Suppressor macrophage treated with lipopolysaccharide for 1 hour (primary cell): ENCODE measurements at regions not wholly inside any gene's neighbourhood (a gene's known extent, or its start where the extent isn't known, plus 50 kb on each side); places are given as distances from the start of the nearest gene placed in this dataset.
"Not testable (repeated sequence)": the region's sequence is repeated elsewhere in the genome, so short reads cannot be mapped to it uniquely, and the experiment has no call there.

Experiments
- DNase-seq, 3 donors: peaks; one replicate each; pipeline ENCODE4 v3.0.0-alpha.2; 2020 to 2022

DNA sequence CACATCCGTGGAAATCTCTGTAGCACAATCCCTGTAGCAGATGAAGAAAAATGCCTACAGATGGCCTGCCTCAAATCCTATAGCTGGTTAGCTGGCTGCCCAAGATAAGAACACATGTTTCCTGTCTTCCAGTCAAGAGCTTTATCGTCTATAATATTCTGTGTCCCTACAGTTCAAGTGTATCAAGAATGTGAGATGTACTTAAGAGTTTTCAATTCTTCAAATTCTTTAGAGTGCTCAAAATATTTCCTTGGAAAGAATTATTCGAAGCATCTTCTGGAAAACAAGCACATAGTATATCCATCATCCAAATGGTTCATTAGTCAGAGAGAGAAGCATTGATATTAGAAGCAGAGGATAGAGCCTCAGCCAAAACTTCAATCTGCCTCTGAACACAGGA is 239.8 kb downstream of the COG6 start:
- DNase-seq = no peak

DNA sequence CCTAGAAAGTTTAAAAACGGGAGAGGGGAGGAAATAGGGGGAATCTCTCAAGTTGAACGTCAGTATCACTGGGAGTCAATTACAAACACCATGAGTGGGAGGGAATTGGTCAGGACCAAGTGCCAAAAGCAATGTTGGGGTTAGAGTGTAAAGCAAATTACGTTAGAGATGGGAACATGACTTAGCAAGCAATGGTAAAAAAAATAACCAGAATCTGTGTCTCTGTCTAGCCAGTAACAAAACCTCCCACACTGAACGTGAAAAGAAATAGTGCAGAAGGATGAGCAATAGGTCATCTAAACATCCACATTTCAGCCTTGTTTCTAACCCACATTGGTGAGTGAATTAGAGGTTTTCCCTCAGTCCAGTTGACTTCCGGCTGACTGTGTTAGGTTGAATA is 242.2 kb downstream of the COG6 start:
- no peak for DNase-seq

DNA sequence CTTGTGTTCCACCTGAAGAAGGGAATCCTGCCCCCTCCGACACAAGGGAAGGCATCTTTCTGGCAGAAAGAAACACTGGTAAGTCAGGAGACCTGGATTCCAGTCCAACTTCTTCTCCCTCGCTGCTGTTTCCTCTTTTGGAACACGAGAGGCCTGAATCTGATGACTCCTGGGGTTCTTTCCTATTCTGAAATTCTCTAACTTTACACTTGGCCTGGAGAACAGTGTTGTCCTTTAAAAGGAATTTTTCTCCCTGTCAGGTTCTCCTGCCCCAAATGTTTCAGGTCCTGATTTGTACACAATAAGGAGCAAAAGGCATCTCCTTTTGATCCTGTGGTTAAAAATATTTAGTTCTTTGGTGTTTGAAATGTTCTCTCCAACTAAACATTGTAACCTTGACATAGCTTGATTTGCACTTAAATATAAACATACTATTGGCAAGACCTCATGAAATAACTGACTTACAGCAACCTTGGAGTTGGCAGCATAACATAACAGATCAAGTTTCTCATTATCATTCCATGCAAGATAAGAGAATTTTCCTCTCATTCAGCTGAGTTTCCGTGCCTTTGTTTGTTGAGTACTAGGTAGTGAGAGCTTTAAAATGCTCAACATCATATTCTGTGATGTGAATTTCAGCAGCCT is 244.8 kb downstream of the COG6 start:
- no peak for DNase-seq

DNA sequence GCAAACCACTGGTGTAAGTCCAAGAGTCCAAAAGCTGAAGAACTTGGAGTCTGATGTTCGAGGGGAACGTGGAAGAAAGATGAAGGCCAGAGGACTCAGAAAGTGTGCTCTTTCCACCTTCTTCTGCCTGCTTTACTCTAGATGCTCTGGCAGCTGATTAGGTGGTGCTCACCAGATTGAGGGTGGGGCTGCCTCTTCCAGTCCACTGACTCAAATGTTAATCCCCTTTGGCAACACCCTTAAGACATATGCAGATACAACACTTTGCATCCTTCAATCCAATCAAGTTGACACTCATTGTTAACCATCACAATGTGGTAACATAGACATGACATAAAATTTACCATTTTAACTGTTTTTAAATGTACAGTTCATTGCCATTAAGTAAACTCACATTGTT is 249.5 kb downstream of the COG6 start:
- DNase-seq = no peak

DNA sequence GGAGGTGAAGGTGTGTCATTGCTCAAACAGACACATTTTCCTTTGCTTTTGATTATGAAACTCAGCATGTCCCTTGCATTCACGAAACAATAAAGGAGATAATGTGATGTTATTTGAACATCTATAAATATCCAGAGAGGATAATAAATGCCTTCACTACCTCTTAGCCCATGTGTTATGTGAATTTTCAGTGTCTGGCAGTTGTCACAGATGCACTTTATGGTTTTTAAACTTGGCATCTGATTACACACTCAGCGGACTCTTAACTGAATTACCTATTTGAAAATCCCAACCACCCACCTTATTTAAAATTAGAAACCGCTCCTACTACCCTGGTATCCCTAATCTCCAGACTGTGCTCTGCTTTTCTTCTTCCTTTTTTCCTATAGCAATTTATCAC is 254.2 kb downstream of the COG6 start:
- no peak for DNase-seq

DNA sequence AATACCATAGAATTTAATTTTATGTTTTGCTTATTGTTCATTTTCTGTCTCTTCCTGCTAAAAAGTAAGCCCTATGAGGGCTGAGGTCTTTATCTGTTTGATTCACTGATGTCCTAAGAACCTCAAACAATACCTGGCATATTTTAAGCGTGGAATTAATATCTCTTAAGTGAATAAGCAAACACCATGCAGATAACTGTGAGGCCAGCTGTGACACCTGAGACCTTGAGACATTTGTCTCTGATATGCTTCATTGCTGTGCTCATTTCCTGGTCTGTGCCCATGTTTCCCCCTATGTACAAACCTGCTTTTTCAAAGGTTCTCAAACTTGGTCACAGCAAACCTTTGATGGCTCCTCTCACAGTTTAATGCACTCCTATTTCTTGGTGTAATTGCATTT is 254.6 kb downstream of the COG6 start:
- no peak for DNase-seq

DNA sequence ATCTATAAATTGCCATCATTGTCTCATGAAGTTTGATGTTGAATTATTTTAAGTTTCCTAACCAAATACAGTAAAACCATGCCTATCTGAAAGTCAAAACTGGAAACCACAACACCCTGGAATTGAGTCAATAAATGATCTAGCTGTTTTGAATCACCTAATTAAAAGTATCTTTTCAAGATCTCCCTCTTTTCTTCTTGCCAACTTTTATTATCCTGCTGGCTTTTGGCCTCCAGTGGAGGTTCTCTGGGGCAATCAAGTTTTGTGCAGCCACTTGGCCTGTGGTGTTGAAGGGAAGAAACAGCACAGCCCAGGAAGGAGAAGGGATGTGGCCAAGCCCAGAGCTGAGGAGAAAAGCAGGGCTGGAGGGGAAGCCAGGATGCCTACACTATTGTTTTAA is 255.4 kb downstream of the COG6 start:
- DNase-seq = no peak

DNA sequence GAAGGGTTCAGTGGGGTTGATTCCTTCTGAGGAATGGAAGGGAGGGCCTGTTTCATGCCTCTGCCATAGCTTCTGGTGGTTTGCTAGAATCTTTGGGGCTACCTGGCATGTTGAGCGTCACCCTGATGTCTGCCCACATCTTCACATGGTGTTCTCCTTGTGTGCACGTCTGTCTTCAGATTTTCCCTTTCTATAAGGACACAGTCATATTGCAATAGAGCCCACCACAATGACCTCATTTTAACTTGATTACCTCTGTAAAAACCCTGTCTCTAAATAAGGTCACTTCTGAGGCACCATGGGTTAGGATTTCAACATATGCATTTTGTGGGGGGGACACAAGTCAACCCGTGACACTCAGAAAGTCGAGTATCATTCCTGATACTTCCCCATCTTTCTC is 257.9 kb downstream of the COG6 start:
- no peak for DNase-seq

DNA sequence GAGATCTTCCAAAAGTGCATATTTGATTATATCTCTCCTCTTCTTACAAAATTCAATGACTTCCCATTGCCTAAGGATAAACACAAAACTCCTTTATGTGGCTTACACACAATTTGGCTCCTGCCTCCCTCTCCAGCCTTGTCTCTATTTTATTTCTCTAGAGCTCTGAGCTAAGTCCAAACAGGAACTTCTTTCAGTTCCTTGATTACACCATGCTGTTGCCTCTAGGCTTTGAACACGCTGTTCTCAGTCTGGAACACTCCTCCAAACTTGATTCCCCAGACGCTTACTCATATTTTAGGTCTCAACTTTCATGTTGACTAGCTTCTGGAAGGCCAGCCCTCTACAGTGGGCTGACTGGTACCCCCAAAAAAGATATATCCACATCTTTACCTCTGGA is 258.5 kb downstream of the COG6 start:
- no peak for DNase-seq

DNA sequence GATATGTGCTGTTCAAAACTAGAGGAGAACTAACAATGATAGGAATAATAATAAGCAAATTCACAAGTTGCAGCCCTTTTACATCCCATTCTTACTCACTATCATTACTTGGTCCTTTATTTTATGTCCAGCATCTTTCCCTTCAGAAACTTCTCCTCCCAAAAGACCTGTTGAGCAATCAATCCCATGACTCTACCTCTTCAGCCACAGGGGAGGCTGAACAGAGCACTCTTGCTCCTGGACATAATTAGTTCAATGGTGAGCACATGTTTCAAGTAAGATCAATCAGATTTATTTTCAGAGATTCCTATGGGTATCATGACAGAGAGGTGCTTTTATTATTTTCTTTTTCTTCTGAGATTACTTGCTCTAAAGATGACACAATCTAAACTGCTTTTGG is 260.0 kb downstream of the COG6 start:
- DNase-seq = no peak

DNA sequence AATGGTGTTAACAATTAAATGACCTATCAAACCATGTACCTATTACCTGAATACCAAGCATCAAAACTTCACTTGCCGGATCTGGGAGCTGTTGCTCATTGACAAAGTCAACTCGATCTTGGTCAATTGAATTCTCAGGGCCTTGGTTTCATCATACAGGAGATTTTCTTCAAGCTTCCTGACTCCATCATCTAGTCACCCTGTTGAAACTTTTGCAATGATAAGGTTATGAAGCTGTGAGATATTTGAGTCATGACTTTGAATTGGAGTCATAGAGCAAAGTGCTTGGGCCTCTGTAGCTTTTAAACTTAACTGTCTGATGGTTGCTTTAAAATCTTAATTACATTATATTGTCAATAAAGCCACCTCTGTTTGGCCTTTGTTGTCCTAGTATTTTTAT is 260.9 kb downstream of the COG6 start:
- DNase-seq = peak in 1 of 3 donors; percentile 1

DNA sequence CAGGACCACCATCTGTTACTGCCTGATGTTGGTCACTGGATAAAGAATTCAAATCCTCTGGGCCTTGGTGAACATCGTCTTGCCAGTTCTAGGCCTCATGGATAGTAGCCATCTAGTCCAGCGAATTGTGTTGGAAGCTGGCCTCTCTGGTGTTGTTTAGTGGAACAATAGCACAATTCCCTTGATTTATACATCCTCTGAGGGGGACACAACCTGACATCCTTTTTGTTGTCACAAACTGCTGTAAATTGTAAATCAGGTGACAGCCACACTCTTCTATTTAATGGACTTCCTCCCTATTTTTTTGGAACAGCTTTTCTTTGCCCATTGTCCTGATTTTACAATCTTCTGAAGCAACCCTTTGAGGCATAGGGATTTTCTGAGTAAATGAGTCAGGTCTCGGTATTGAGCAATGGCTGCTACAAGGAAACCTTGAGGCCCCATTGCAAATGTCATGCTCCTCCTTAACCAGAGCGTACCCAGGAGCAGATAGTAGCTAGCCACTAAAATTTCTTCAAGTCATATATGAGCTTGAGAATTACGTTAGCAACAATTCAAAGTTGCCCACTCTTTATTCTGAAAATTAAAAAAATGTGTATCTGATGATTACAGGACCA is 263.3 kb downstream of the COG6 start:
- DNase-seq = peak in 2 of 3 donors; percentile 5 to 20

DNA sequence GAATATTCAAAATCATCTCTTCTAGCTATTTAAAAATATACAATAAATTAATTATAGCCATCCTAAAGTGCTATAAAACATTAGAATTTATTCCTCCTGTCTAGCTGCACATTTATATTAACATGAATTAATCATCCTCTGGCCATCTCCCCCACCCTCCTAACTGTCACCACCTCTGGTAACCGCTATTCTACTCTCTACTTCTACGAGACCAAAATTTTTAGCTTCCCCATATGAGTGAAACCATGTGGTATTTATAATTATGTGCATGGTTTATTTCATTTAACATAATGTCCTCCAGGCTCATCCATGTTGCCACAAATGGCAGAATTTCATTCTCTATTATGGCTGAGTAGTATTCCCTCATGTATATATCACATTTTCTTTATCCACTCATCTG is 265.2 kb downstream of the COG6 start:
- DNase-seq = no peak

DNA sequence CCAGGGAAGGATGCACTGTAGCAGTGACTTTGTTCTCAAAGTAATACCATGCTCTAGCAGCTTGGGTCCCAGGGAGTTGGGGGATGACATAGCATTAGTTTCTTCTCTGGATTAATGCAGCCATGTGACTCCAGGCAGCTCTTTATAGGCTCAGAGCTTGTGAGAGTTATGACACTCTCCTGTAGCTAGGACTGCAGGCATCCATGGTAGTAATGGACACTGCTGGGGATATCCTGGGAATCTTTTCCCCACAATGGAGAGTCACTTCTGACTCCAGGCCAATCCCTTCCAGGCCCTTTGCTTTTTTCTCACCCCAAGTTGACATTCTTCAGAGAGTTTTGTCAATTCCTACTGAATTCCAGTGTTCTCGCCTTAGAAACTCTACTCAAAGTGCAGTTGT is 270.9 kb downstream of the COG6 start:
- no peak for DNase-seq

DNA sequence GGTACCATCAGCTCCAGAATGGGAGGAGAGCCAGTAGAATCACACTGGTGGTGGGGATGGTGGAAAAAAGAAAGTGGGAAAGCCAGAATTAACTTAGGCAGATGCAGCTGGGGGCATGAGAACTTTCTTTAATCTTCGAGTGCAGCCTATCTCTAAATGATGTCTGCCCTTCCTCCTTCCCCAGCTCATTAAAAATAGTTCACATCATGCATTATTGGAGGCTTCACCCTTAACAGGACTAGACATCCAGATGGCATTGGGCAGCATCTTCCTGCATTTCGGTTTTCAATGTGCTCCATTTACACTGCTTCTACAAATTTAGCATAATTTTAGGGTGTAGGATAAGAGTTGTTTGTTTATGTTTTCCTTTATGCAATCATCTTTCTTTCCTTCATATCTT is 272.8 kb downstream of the COG6 start:
- DNase-seq = no peak

DNA sequence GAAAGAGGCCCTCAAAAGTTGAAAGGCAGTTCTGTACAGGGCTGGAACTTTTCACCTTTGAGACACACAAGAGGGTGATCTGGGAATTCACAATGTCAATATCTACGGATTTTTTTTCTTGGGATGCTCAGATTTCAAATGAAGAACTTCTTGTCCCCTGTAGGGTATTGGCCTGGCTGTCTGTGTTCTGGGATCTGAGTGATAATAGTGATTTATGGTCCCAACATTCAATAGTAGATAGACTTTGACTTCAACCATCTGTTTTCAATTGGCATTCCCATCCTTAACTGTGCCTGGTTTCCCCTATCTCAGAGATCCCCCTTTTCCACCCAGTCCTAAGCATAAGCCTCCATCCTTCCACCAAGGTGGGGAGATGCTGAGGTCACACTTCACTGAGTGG is 274.1 kb downstream of the COG6 start:
- DNase-seq = no peak

DNA sequence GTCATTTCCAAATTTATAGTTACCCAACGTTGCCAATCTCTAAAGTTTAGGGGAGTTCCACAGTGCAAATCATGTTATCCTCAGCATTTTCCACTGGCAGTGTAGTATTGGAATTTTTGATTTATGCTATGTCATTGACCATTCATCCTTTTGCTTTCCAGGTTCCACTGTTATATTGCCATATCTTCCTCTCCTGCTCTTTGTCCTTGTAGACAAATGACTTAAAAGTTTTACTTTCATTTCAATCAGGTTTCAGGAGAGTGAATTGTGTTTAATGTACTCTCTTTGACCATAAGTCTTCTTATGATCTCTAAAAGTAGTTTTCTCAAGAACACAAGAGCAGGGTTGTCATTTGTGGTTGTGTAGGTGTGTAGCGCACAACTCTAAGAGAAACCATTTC is 274.6 kb downstream of the COG6 start:
- no peak for DNase-seq

DNA sequence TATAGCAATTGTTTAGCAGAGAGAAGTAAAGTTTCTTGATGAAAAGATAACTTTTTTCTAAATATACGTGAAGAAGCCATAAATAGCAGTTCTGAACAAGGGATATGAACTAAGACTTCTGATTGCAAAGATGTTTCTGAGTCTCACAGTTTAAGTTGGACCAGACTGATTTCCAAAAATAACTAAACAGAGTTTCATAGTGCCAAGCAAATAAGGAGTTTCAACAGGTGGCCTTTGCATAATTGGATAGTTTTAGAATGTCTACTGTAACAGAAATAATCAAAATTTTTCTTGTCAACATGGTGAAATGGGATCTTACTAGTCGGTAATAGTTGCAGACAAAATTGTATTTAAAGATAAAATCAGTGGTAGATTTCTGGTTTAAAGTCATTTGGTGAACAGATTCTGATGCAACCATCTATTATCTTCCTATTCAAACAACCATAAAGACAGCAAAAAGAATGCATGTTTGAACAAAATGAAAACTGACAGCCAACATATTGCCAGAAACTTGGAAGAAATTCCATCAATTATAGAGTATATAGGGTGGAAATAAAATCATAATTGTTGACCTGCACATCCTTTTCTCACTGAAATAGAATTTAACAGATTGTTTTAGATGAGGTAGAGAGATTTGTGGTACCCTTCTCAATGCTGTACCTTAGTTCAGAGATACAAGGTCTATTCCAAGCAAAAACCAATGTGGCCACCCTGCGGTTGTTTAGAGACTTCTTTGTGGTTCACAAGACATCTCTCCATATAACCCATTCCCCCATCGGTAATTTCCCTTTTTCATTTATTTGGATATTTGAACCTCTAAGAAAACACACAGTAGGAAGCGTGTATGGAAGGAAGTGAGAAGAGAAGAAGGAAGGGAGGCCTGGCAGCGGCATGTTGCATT is 275.3 kb downstream of the COG6 start:
- no peak for DNase-seq

DNA sequence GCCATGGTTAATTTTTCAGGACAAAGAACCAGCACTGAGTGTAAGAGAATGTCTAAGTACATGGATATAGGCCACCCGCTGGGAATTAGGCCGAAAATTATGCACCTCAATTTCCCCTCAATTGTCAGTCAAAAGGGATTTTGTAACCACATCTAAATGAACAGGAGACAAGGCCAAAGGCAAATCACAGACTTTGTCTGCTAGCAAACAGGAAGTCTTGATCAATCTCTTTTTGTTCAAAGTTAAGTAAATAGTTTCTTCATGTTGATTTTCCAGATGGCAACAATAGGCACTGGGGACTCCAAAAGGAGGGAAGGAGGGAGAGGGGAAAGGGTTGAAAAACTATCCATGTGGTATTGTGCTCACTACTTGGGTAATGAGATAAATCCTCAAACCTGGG is 276.0 kb downstream of the COG6 start:
- DNase-seq = no peak

DNA sequence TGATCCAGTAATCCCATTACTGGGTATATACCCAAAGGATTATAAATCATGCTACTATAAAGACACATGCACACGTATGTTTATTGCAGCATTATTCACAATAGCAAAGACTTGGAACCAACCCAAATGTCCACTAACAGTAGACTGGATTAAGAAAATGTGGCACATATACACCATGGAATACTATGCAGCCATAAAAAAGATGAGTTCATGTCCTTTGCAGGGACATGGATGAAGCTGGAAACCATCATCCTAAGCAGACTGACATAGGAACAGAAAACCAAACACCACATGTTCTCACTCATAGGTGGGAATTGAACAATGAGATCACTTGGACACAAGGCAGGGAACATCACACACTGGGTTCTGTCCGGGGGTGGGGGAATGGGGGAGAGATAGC is 277.1 kb downstream of the COG6 start:
- not testable (repeated sequence) for DNase-seq

DNA sequence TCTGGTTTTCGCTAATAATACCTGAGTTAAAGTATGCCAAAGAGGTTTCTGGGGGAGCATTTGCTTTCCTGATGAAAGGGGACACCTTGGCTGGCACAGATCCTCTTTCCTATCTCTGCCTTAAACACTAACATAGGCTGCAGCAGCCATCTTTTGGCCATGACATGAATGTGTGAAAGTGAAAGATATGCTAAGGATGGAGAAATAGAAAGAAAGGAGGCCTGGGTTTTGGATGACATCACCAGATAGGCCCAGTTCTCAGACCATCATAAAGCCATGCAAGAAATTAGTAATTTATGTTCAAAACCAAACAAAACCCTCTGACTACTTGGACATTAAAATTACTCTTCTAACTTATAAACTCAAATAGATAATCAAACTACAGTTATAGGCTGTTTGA is 279.7 kb downstream of the COG6 start:
- DNase-seq = no peak

DNA sequence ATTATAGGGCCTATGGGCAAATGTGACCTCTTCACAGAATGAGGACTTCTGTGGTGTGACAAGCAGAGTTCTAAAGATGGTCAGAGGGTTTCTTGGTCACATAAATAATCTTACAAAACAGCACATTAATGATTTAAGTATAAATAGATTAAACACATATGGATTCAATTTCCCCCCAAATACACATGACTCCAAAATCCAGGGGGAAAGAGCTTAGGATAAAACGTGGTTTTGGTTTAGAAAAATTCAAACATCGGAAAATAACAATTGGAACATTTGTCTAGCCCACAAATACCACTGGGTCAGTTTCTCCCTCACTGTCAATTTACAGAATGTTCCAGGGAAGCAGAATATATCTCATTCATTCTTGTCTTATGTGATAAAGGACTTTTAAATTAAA is 283.1 kb downstream of the COG6 start:
- DNase-seq = no peak

DNA sequence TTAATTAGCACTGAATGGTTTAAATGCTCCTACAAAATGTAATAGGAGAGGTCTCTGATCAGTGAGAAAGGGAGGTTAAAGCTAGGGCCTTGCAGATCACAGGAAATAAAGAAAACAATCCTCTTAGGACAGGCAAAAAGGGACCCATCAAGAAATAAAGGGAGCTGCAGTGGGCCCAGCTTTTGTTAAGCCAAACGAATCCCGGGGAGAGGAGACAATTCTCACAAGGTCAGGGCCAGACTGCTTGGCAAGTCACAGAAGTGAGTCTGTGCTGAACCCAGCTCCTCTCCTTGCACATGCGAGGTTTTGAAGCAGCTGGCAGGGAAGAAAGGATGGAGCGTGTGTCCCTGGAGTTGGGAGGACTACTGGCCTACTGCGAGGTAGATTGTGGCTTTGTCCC is 285.8 kb downstream of the COG6 start:
- DNase-seq = no peak

DNA sequence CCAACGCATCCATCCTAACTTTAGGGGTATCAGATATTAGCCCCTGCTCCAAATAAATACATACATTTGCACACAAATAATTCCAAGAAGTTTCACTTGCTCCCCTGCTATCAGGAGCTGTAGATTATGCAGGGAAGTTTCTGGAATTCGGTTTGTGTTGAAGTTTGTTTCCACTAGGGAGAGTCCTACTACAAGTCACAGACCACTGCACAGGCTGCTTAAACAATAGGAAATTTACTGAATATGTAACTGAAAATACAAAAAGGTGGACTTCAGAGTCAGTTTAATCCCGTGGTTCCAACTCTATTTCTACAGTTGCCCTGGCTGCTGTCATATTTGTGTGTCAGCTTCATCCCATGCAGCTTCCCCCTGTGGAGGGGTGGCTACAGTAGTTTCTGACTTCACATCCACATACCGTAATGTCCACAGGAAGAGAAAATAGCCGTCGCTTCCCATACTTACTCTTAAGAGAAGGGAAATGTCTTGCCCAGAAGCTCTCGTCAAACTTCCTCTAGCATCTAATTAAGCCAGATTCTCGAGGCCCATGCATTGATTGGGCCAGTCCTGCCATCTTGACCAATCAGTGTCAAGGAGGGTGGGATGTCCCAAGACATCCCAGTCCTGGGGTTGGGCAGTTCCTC is 286.6 kb downstream of the COG6 start:
- no peak for DNase-seq
